IMR-90 (cell line): ENCODE measurements at regions not wholly inside any gene's neighbourhood (a gene's known extent, or its start where the extent isn't known, plus 50 kb on each side); places are given as distances from the start of the nearest gene placed in this dataset.

ENCODE experiments used
- ATAC-seq: fragments of 200-7000 bp; cut with Tn5 transposase; 2 replicates; pipeline ENCODE4 v1.9.1; 2020; ENCODE audit warnings: low read depth, mild to moderate bottlenecking, moderate library complexity
- BruUV-seq: library from RNA; stranded (reverse); fragments of 400-500 nt; replicated peaks from 2 replicates; lab custom pipeline; 2021; lab: Mats Ljungman, UMichigan
- CTCF ChIA-PET: fragments of 300-600 bp; formaldehyde crosslinking; extraction: SDS; loops from one replicate; lab custom pipeline; 2021; ENCODE audit warnings: antibody characterized with exemption; lab: Yijun Ruan, JAX
- POLR2A ChIA-PET: fragments of 300-600 bp; sonication (Branson Sonifier 250); formaldehyde crosslinking; loops from one replicate; lab custom pipeline; 2022; ENCODE audit warnings: antibody characterized with exemption; ENCODE audit not compliant: unreplicated experiment; lab: Charles Lee
- DNase-seq: peaks from one replicate; pipeline ENCODE4 v3.0.0; 2013
- H2AFZ ChIP-seq: replicated peaks from 2 replicates; pipeline ENCODE3; 2013; ENCODE audit warnings: low read length, mild to moderate bottlenecking; ENCODE audit not compliant: poor library complexity
- H2AK5ac ChIP-seq: 2 replicates; pipeline ENCODE4 v1.6.1; 2013; ENCODE audit warnings: low read depth, low read length, inconsistent platforms
- H2AK9ac ChIP-seq: replicated peaks from 2 replicates; pipeline ENCODE3; 2013; ENCODE audit warnings: mild to moderate bottlenecking, low read depth, low read length, moderate library complexity; ENCODE audit not compliant: poor library complexity
- H2BK120ac ChIP-seq: 2 replicates; pipeline ENCODE4 v1.6.1; 2013; ENCODE audit warnings: low read depth, low read length, inconsistent platforms
- H2BK15ac ChIP-seq: 3 replicates; pipeline ENCODE4 v1.6.1; 2013; ENCODE audit warnings: low read depth, low read length, inconsistent platforms
- H2BK20ac ChIP-seq: 2 replicates; pipeline ENCODE4 v1.6.1; 2013; ENCODE audit warnings: low read depth, mild to moderate bottlenecking, inconsistent platforms, low read length, moderate library complexity
- H2BK5ac ChIP-seq: 2 replicates; pipeline ENCODE4 v1.6.1; 2013; ENCODE audit warnings: mild to moderate bottlenecking, low read depth, low read length, inconsistent platforms; ENCODE audit not compliant: poor library complexity, severe bottlenecking
- H3K14ac ChIP-seq: replicated peaks from 2 replicates; pipeline ENCODE4 v1.6.1; 2013; ENCODE audit warnings: low read depth, low read length, inconsistent platforms
- H3K18ac ChIP-seq: 2 replicates; pipeline ENCODE4 v1.6.1; 2013; ENCODE audit warnings: low read depth, low read length, control low read depth
- H3K23ac ChIP-seq: 2 replicates; pipeline ENCODE4 v1.6.1; 2013; ENCODE audit warnings: low read depth, low read length, inconsistent platforms
- H3K27ac ChIP-seq: 2 replicates; pipeline ENCODE4 v1.5.1; 2013; ENCODE audit warnings: mild to moderate bottlenecking, control low read depth, low read length; ENCODE audit not compliant: insufficient read depth
- H3K27me3 ChIP-seq: 2 replicates; pipeline ENCODE4 v1.6.1; 2013; ENCODE audit warnings: low read length; ENCODE audit not compliant: control insufficient read depth, insufficient read depth
- H3K36me3 ChIP-seq: 2 replicates; pipeline ENCODE4 v1.6.1; 2013; ENCODE audit warnings: low read length, mixed read lengths; ENCODE audit not compliant: control insufficient read depth, insufficient read depth
- H3K4ac ChIP-seq: 2 replicates; pipeline ENCODE4 v1.6.1; 2013; ENCODE audit warnings: low read depth, low read length, inconsistent platforms
- H3K4me1 ChIP-seq: 2 replicates; pipeline ENCODE4 v1.6.1; 2013; ENCODE audit warnings: low read length, mixed read lengths; ENCODE audit not compliant: control insufficient read depth, insufficient read depth
- H3K4me2 ChIP-seq: 2 replicates; pipeline ENCODE4 v1.6.1; 2013; ENCODE audit warnings: low read depth, mild to moderate bottlenecking, control low read depth, low read length, moderate library complexity
- H3K4me3 ChIP-seq: 2 replicates; pipeline ENCODE4 v1.5.1; 2013; ENCODE audit warnings: low read depth, mild to moderate bottlenecking, control low read depth, low read length, moderate library complexity; ENCODE audit not compliant: insufficient read depth
- H3K56ac ChIP-seq: 2 replicates; pipeline ENCODE4 v1.6.1; 2013; ENCODE audit warnings: low read length, inconsistent platforms; ENCODE audit not compliant: insufficient read depth; ENCODE audit errors: extremely low read depth
- H3K79me1 ChIP-seq, 2 experiments: 2 replicates each; pipeline ENCODE4 v1.6.1; 2013; ENCODE audit warnings: low read length in 2 of 2, inconsistent platforms in 1 of 2, low read depth in 1 of 2
- H3K9ac ChIP-seq: 2 replicates; pipeline ENCODE4 v1.6.1; 2013; ENCODE audit warnings: low read depth, low read length, control low read depth
- H3K9me1 ChIP-seq: 2 replicates; pipeline ENCODE4 v1.6.1; 2013; ENCODE audit warnings: low read length, inconsistent platforms; ENCODE audit not compliant: insufficient read depth
- H3K9me3 ChIP-seq: 2 replicates; pipeline ENCODE4 v1.6.1; 2013; ENCODE audit warnings: low read length; ENCODE audit not compliant: control insufficient read depth, insufficient read depth
- H4K20me1 ChIP-seq: 2 replicates; pipeline ENCODE4 v1.6.1; 2013; ENCODE audit warnings: low read length, inconsistent platforms; ENCODE audit not compliant: insufficient read depth
- H4K5ac ChIP-seq: 2 replicates; pipeline ENCODE4 v1.6.1; 2013; ENCODE audit warnings: mild to moderate bottlenecking, low read depth, low read length, control low read depth
- H4K8ac ChIP-seq, 2 experiments: 2 replicates each; pipeline ENCODE4 v1.6.1; 2013; ENCODE audit warnings: low read depth in 2 of 2, low read length in 2 of 2, control low read depth in 1 of 2, inconsistent platforms in 1 of 2
- H4K91ac ChIP-seq: 2 replicates; pipeline ENCODE4 v1.6.1; 2013; ENCODE audit warnings: low read depth, low read length, inconsistent platforms; ENCODE audit not compliant: insufficient read depth
- BHLHE40 ChIP-seq: fragments of 150-350 bp; IDR thresholded peaks from 2 replicates; pipeline ENCODE4 v1.6.1; 2016; ENCODE audit warnings: mild to moderate bottlenecking, low read depth, low read length
- CEBPB ChIP-seq: IDR thresholded peaks from 2 replicates; pipeline ENCODE4 v1.6.1; 2012; ENCODE audit warnings: low read depth, low read length, improper control_type of control experiment
- CHD1 ChIP-seq: IDR thresholded peaks from 2 replicates; pipeline ENCODE4 v1.6.1; 2012; ENCODE audit warnings: low read depth, low read length, improper control_type of control experiment
- CTCF ChIP-seq: conservative IDR thresholded peaks from 2 replicates; pipeline ENCODE4 v1.5.1; 2012; ENCODE audit warnings: mild to moderate bottlenecking, low read depth, low read length, improper control_type of control experiment
- ELK1 ChIP-seq: fragments of 150-350 bp; IDR thresholded peaks from 2 replicates; pipeline ENCODE4 v1.6.1; 2016; ENCODE audit warnings: low read depth, mild to moderate bottlenecking, low read length, moderate library complexity, borderline replicate concordance
- FOS ChIP-seq: fragments of 150-350 bp; IDR thresholded peaks from 2 replicates; pipeline ENCODE4 v1.6.1; 2016; ENCODE audit warnings: low read depth, low read length
- MAFK ChIP-seq: IDR thresholded peaks from 2 replicates; pipeline ENCODE4 v1.6.1; 2012; ENCODE audit warnings: low read depth, low read length, improper control_type of control experiment
- MAZ ChIP-seq: IDR thresholded peaks from 2 replicates; pipeline ENCODE4 v1.6.1; 2012; ENCODE audit warnings: low read depth, mild to moderate bottlenecking, low read length, improper control_type of control experiment, moderate library complexity, borderline replicate concordance
- MXI1 ChIP-seq: IDR thresholded peaks from 2 replicates; pipeline ENCODE4 v1.6.1; 2012; ENCODE audit warnings: low read depth, mild to moderate bottlenecking, low read length, moderate library complexity, borderline replicate concordance
- NFE2L2 ChIP-seq: fragments of 150-350 bp; IDR thresholded peaks from 2 replicates; pipeline ENCODE4 v1.6.1; 2016; ENCODE audit warnings: low read depth, mild to moderate bottlenecking, low read length
- POLR2A ChIP-seq: IDR thresholded peaks from 2 replicates; pipeline ENCODE4 v1.6.1; 2012; ENCODE audit warnings: mild to moderate bottlenecking, low read depth, low read length
- RAD21 ChIP-seq: IDR thresholded peaks from 2 replicates; pipeline ENCODE4 v1.6.1; 2012; ENCODE audit warnings: low read length, improper control_type of control experiment
- RCOR1 ChIP-seq: IDR thresholded peaks from 2 replicates; pipeline ENCODE4 v1.6.1; 2012; ENCODE audit warnings: mild to moderate bottlenecking, low read length, improper control_type of control experiment; ENCODE audit not compliant: insufficient replicate concordance
- RFX5 ChIP-seq: IDR thresholded peaks from 2 replicates; pipeline ENCODE4 v1.8.0; 2012; ENCODE audit warnings: low read depth, mild to moderate bottlenecking, low read length, moderate library complexity
- SMC3 ChIP-seq: fragments of 150-350 bp; IDR thresholded peaks from 2 replicates; pipeline ENCODE4 v1.6.1; 2016; ENCODE audit warnings: low read depth, mild to moderate bottlenecking, antibody characterized with exemption, low read length, moderate library complexity
- USF2 ChIP-seq: fragments of 150-350 bp; IDR thresholded peaks from 2 replicates; pipeline ENCODE4 v1.6.1; 2017; ENCODE audit warnings: mild to moderate bottlenecking, antibody characterized with exemption, low read length, low read depth
- WGBS, 2 experiments: methylation state at CpG; one replicate each; pipeline versions ENCODE4 v1.1.5 to v1.1.7; 2013; ENCODE audit warnings: missing lambda C conversion rate in 2 of 2; ENCODE audit not compliant: insufficient read length in 1 of 2; ENCODE audit errors: extremely low coverage in 2 of 2; 5-methylcytosine and 5-hydroxymethylcytosine counted together
- dilution Hi-C: fragments of 300-500 bp; cut with HindIII; formaldehyde crosslinking; loops from one replicate; pipeline ENCODE4 v1.14.3; 2018; ENCODE audit warnings: low sequenced_read_pairs; ENCODE audit not compliant: unreplicated experiment
- in situ Hi-C: fragments of 300-500 bp; cut with MboI; formaldehyde crosslinking; loops from 3 replicates; pipeline ENCODE4 v1.14.3; 2019; ENCODE audit warnings: low sequenced_read_pairs, inconsistent platforms, mixed read lengths
- intact Hi-C: fragments of 100-400 bp; cut with micrococcal nuclease; formaldehyde crosslinking; loops from 2 replicates; pipeline ENCODE4 v1.10.0; 2022

GRCh38 chr20:57071283-57071731 is 195.1 kb downstream of the BMP7 start:
- Histone ChIP-seq H2BK15ac (no peak overlapping the region), H3K36me3 (no peaks in the 10 kb centered on the region), H3K14ac (no peak overlapping the region), H2BK5ac (no peak overlapping the region), H3K79me1 (no peaks in the 10 kb centered on the region), H3K18ac (no peak overlapping the region), H3K23ac (no peak overlapping the region), H3K4me2 (no peak overlapping the region), H4K20me1 (no peaks in the 10 kb centered on the region), H4K91ac (no peak overlapping the region), H3K4ac (no peak overlapping the region), H2AFZ (no peak overlapping the region), H3K56ac (no peak overlapping the region), H3K27ac (no peak overlapping the region), H3K4me3 (no peak overlapping the region), H2AK5ac (no peak overlapping the region), H3K4me1 (no peaks in the 10 kb centered on the region), H3K9me1 (no peaks in the 10 kb centered on the region), H2AK9ac (no peak overlapping the region), H2BK120ac (no peak overlapping the region), H3K9me3 (no peaks in the 10 kb centered on the region), H3K9ac (no peak overlapping the region), H4K5ac (no peak overlapping the region), H4K8ac (no peak overlapping the region), H2BK20ac (no peak overlapping the region), H3K27me3 (no peaks in the 10 kb centered on the region)
- no peak for ATAC-seq
- dilution Hi-C loops (no loop called here), intact Hi-C loops (no loop called here), in situ Hi-C loops (no loop called here)
- POLR2A ChIA-PET, result no interaction called here
- BruUV-seq, result no TSS peak
- WGBS, 2 experiments, result 13% methylated on average over 3 of the region's 14 CpGs; no CpG with 5 or more reads in 1 of the 2 experiments
- TF ChIP-seq CHD1 (no peak), NFE2L2 (no peak), SMC3 (no peak), RAD21 (no peak), CEBPB (no peak), POLR2A (no peak), MXI1 (no peak), MAZ (no peak), BHLHE40 (no peak), RCOR1 (no peak), CTCF (no peak), USF2 (no peak), FOS (no peak), ELK1 (no peak), MAFK (no peak), RFX5 (no peak)
- no peak for DNase-seq
- CTCF ChIA-PET, result no interaction called here
